CD8-positive, alpha-beta memory T cell (primary cell): ENCODE measurements at regions not wholly inside any gene's neighbourhood (a gene's known extent, or its start where the extent isn't known, plus 50 kb on each side); places are given as distances from the start of the nearest gene placed in this dataset.

Experiments
- CTCF ChIA-PET: fragments of 350-600 bp; sonication (Branson Sonifier 250); formaldehyde crosslinking; loops from one replicate; lab custom pipeline; 2021; ENCODE audit warnings: antibody characterized with exemption; lab: Charles Lee
- POLR2A ChIA-PET: fragments of 350-600 bp; sonication (Branson Sonifier 250); formaldehyde crosslinking; loops from one replicate; lab custom pipeline; 2021; ENCODE audit warnings: antibody characterized with exemption; lab: Charles Lee
- DNase-seq, 5 donors: peaks; one replicate each; pipeline versions ENCODE4 v3.0.0 to v3.0.0-alpha.2; 2020 to 2022; ENCODE audit warnings: mixed read lengths in 1 of 5
- H3K27ac ChIP-seq: one replicate; pipeline ENCODE4 v1.7.0; 2013; ENCODE audit warnings: low read depth, mild to moderate bottlenecking, low read length, moderate library complexity
- H3K27me3 ChIP-seq: 2 replicates; pipeline ENCODE4 v1.7.0; 2013; ENCODE audit warnings: low read length, mild to moderate bottlenecking; ENCODE audit not compliant: insufficient read depth, poor library complexity, severe bottlenecking
- H3K36me3 ChIP-seq: 2 replicates; pipeline ENCODE4 v1.7.0; 2013; ENCODE audit warnings: mild to moderate bottlenecking, low read length, moderate library complexity; ENCODE audit not compliant: insufficient read depth
- H3K4me1 ChIP-seq: 2 replicates; pipeline ENCODE4 v1.7.0; 2013; ENCODE audit warnings: mild to moderate bottlenecking, low read length, moderate library complexity; ENCODE audit not compliant: insufficient read depth
- H3K4me3 ChIP-seq: 2 replicates; pipeline ENCODE4 v1.7.0; 2013; ENCODE audit warnings: mild to moderate bottlenecking, low read length
- H3K9me3 ChIP-seq: 2 replicates; pipeline ENCODE4 v1.7.0; 2013; ENCODE audit warnings: mild to moderate bottlenecking, low read length
- H3K27ac Mint-ChIP-seq, 8 donors: one replicate each; pipeline ENCODE4 v1.8.0; 2020 to 2021; ENCODE audit warnings: mixed read lengths in 8 of 8, mild to moderate bottlenecking in 6 of 8, inconsistent platforms in 3 of 8, moderate library complexity in 3 of 8
- H3K27me3 Mint-ChIP-seq, 2 donors: one replicate each; pipeline ENCODE4 v1.8.0; 2020 to 2021; ENCODE audit warnings: mixed read lengths in 2 of 2, mild to moderate bottlenecking in 1 of 2, moderate library complexity in 1 of 2
- H3K36me3 Mint-ChIP-seq, 3 donors: one replicate each; pipeline ENCODE4 v1.8.0; 2020 to 2021; ENCODE audit warnings: mixed read lengths in 3 of 3, inconsistent platforms in 1 of 3, mild to moderate bottlenecking in 1 of 3
- H3K4me1 Mint-ChIP-seq, 3 donors: one replicate each; pipeline ENCODE4 v1.8.0; 2020 to 2021; ENCODE audit warnings: mixed read lengths in 3 of 3, inconsistent platforms in 1 of 3, mild to moderate bottlenecking in 1 of 3
- H3K4me3 Mint-ChIP-seq, 7 donors: one replicate each; pipeline ENCODE4 v1.8.0; 2020 to 2021; ENCODE audit warnings: mixed read lengths in 7 of 7, mild to moderate bottlenecking in 6 of 7, moderate library complexity in 4 of 7, inconsistent platforms in 2 of 7
- H3K9me3 Mint-ChIP-seq, 5 donors: one replicate each; pipeline ENCODE4 v1.8.0; 2020 to 2022; ENCODE audit warnings: mixed read lengths in 5 of 5, mild to moderate bottlenecking in 3 of 5, moderate library complexity in 2 of 5, inconsistent platforms in 1 of 5

DNA sequence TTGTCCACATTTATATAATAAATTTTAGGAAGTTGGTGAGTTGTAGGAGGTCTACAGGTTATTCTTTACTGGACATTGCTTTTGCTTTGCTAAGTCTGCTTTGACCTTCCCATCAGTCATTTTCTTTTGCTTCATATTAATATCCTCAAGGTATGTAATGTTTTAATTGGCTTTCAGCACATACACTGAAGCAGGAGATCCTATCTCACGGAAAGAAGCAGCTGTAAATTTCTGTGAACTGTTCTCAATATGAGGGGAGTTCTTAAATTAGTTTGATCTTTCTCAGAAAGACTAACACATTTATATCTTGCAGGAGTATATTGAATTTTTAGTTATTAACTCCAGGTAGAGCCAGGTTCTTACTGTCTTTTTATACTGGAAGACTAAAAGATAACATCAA, 856.5 kb downstream of the GATA3 start:
- no peak for DNase-seq
- no peaks in the 10 kb centered on the region for H3K9me3 ChIP-seq
- ChIA-PET POLR2A (no interaction called here), CTCF (no interaction called here)
- Mint-ChIP-seq H3K4me1 (no peaks in the 10 kb centered on the region), H3K9me3 (peaks cover 0 to 2% (median 0%) of the 10 kb centered on the region in 5 donors), H3K27ac (no peak overlapping the region), H3K27me3 (peaks cover 2 to 3% of the 10 kb centered on the region in 2 donors), H3K36me3 (peaks cover 0 to 2% (median 0%) of the 10 kb centered on the region in 3 donors), H3K4me3 (no peak overlapping the region)
- H3K4me3 ChIP-seq: no peak overlapping the region
- H3K36me3 ChIP-seq: no peaks in the 10 kb centered on the region
- H3K4me1 ChIP-seq: no peaks in the 10 kb centered on the region
- H3K27ac ChIP-seq: no peak overlapping the region
- H3K27me3 ChIP-seq: no peaks in the 10 kb centered on the region

DNA sequence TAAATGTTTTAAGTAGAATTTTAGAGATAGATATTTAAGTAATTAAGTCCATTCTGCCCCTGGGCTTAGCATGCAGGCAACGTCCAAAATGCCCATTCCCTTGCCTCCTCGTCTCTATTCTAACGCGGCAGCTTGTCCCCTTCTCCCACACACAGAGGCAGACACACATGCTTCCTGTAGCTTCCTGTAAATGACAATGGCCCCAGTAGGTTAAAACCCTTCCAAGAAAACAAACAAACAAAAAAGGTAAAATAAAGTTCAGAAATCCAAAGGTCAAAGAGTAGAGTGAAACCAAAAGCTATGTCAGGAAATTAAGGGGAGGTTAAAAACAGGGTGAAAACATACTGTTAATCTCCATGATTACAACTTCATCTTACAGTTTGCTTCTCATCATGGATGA, 857.6 kb downstream of the GATA3 start:
- DNase-seq: no peak
- no peaks in the 10 kb centered on the region for H3K27me3 ChIP-seq
- ChIA-PET CTCF (no interaction called here), POLR2A (no interaction called here)
- Mint-ChIP-seq H3K4me1 (no peaks in the 10 kb centered on the region), H3K27ac (peak overlapping the region in 1 of 8 donors; percentile 19), H3K9me3 (no peaks in the 10 kb centered on the region), H3K4me3 (peak overlapping the region in 1 of 7 donors; percentile 10), H3K36me3 (peaks cover 0 to 2% (median 0%) of the 10 kb centered on the region in 3 donors), H3K27me3 (peaks cover 0 to 2% of the 10 kb centered on the region in 2 donors)
- no peak overlapping the region for H3K4me3 ChIP-seq
- H3K27ac ChIP-seq: no peak overlapping the region
- H3K9me3 ChIP-seq: no peaks in the 10 kb centered on the region
- no peaks in the 10 kb centered on the region for H3K4me1 ChIP-seq
- H3K36me3 ChIP-seq: no peaks in the 10 kb centered on the region

DNA sequence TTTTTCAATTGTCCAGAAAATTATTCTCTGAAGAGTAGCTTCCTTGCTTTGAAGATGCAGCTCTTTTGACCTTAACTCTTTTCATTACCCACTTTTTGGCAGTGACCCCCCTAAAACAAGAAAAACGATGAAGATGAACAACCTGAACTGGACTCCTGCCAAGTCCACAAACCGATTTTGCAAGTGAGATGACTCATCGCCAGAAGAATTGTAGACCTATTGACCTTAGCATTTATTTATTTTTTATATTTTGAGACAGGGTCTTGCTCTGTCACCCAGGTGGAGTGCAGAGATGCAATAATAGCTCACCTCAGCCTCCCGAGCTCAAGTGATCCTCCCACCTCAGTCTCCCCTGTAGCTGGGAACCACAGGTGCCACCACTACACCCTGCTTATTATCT, 859.2 kb downstream of the GATA3 start:
- no peaks in the 10 kb centered on the region for H3K4me1 Mint-ChIP-seq
- no peak for DNase-seq
- H3K9me3 Mint-ChIP-seq: no peaks in the 10 kb centered on the region
- H3K27me3 Mint-ChIP-seq: no peaks in the 10 kb centered on the region
- H3K36me3 Mint-ChIP-seq: peaks cover 0 to 2% (median 0%) of the 10 kb centered on the region in 3 donors
- ChIA-PET CTCF (no interaction called here), POLR2A (no interaction called here)
- peak overlapping the region in 1 of 8 donors; percentile 31 for H3K27ac Mint-ChIP-seq
- Histone ChIP-seq H3K9me3 (no peaks in the 10 kb centered on the region), H3K4me1 (no peaks in the 10 kb centered on the region), H3K4me3 (no peak overlapping the region), H3K27ac (no peak overlapping the region), H3K36me3 (no peaks in the 10 kb centered on the region), H3K27me3 (no peaks in the 10 kb centered on the region)
- H3K4me3 Mint-ChIP-seq: no peak overlapping the region

DNA sequence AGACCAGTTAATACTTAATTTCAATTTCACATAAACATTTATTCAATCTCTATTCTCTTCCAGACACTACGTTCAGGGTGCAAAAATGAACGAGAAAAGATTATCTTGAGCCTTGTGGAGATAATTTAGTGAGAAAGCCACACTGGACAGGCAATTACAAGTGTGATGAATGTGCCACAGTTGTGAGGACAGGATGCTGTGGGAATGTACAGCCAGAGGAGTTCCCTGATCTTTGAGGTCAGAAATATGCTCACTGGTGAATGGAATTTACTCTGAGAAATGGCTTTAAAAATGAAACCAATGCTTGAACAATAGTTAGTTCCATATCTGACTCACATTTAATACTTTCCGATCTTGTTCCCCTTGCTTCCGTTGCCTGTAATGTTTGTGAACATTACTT, 864.8 kb downstream of the GATA3 start:
- H3K36me3 ChIP-seq: no peaks in the 10 kb centered on the region
- H3K27me3 ChIP-seq: no peaks in the 10 kb centered on the region
- Mint-ChIP-seq H3K27me3 (no peaks in the 10 kb centered on the region), H3K4me3 (no peak overlapping the region), H3K27ac (no peak overlapping the region), H3K36me3 (no peaks in the 10 kb centered on the region), H3K4me1 (peaks cover 0 to 7% (median 0%) of the 10 kb centered on the region in 3 donors), H3K9me3 (no peaks in the 10 kb centered on the region)
- H3K4me3 ChIP-seq: no peak overlapping the region
- ChIA-PET CTCF (no interaction called here), POLR2A (no interaction called here)
- no peaks in the 10 kb centered on the region for H3K4me1 ChIP-seq
- no peaks in the 10 kb centered on the region for H3K9me3 ChIP-seq
- H3K27ac ChIP-seq: no peak overlapping the region
- DNase-seq: no peak

GRCh38 chr10:8921568-8921967, 867.1 kb downstream of the GATA3 start:
- no peak for DNase-seq
- no peak overlapping the region for H3K27ac ChIP-seq
- no peaks in the 10 kb centered on the region for H3K4me1 ChIP-seq
- H3K4me3 Mint-ChIP-seq: no peak overlapping the region
- H3K27me3 ChIP-seq: no peaks in the 10 kb centered on the region
- peaks cover 0 to 6% (median 0%) of the 10 kb centered on the region in 5 donors for H3K9me3 Mint-ChIP-seq
- peaks cover 0 to 3% (median 0%) of the 10 kb centered on the region in 3 donors for H3K36me3 Mint-ChIP-seq
- peaks cover 0 to 7% (median 0%) of the 10 kb centered on the region in 3 donors for H3K4me1 Mint-ChIP-seq
- no peak overlapping the region for H3K27ac Mint-ChIP-seq
- peaks cover 0 to 6% of the 10 kb centered on the region in 2 donors for H3K27me3 Mint-ChIP-seq
- H3K36me3 ChIP-seq: no peaks in the 10 kb centered on the region
- H3K4me3 ChIP-seq: no peak overlapping the region
- no peaks in the 10 kb centered on the region for H3K9me3 ChIP-seq
- POLR2A ChIA-PET: no interaction called here
- CTCF ChIA-PET: no interaction called here

GRCh38 chr10:8923096-8923495, 868.6 kb downstream of the GATA3 start:
- H3K4me3 ChIP-seq: no peak overlapping the region
- CTCF ChIA-PET: no interaction called here
- peaks cover 0 to 7% (median 0%) of the 10 kb centered on the region in 3 donors for H3K4me1 Mint-ChIP-seq
- DNase-seq: no peak
- no peaks in the 10 kb centered on the region for H3K27me3 ChIP-seq
- H3K36me3 Mint-ChIP-seq: peaks cover 0 to 3% (median 0%) of the 10 kb centered on the region in 3 donors
- no peaks in the 10 kb centered on the region for H3K36me3 ChIP-seq
- POLR2A ChIA-PET: interaction anchor here (0.6 kb wide), 1 partner anchor 23 kb away, joined by 3 read pairs; no protein-coding TSS in a partner anchor
- no peaks in the 10 kb centered on the region for H3K9me3 ChIP-seq
- H3K27ac ChIP-seq: no peak overlapping the region
- H3K4me3 Mint-ChIP-seq: no peak overlapping the region
- H3K27me3 Mint-ChIP-seq: peaks cover 0 to 6% of the 10 kb centered on the region in 2 donors
- peaks cover 0 to 6% (median 0%) of the 10 kb centered on the region in 5 donors for H3K9me3 Mint-ChIP-seq
- no peaks in the 10 kb centered on the region for H3K4me1 ChIP-seq
- no peak overlapping the region for H3K27ac Mint-ChIP-seq

GRCh38 chr10:8927705-8928104, 873.2 kb downstream of the GATA3 start:
- H3K9me3 Mint-ChIP-seq: peaks cover 0 to 6% (median 0%) of the 10 kb centered on the region in 5 donors
- CTCF ChIA-PET: no interaction called here

DNA sequence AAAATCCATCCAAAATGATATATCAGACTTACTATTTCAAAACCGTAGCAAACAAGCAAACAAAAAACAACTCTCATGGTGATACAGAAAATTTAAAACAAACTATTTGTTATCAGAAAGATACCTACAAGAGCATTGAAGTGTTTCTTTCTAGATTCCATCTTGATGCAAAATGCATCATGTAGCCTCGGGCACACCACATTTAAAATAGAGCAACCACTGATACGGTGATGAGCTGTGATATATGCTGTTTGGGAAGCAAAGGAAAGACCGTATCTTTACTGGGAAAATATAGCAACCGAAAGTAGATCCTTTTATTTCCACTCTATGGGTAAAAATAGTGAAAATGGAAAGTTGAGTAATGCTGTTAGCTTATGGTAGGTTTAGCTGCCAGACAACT, 892.0 kb downstream of the GATA3 start:
- Histone ChIP-seq H3K9me3 (no peaks in the 10 kb centered on the region), H3K4me3 (no peak overlapping the region), H3K36me3 (no peaks in the 10 kb centered on the region), H3K27ac (no peak overlapping the region), H3K27me3 (no peaks in the 10 kb centered on the region), H3K4me1 (no peaks in the 10 kb centered on the region)
- peaks cover 0 to 2% (median 0%) of the 10 kb centered on the region in 3 donors for H3K36me3 Mint-ChIP-seq
- H3K27me3 Mint-ChIP-seq: peaks cover 6 to 9% of the 10 kb centered on the region in 2 donors
- peaks cover 0 to 3% (median 0%) of the 10 kb centered on the region in 3 donors for H3K4me1 Mint-ChIP-seq
- H3K27ac Mint-ChIP-seq: no peak overlapping the region
- no peak overlapping the region for H3K4me3 Mint-ChIP-seq
- H3K9me3 Mint-ChIP-seq: peaks cover 0 to 4% (median 0%) of the 10 kb centered on the region in 5 donors
- ChIA-PET POLR2A (no interaction called here), CTCF (no interaction called here)
- DNase-seq: no peak

More at GRCh38 chr10:8927705-8928104, 873.2 kb downstream of the GATA3 start:
- Mint-ChIP-seq H3K27ac (no peak overlapping the region), H3K4me1 (no peaks in the 10 kb centered on the region), H3K27me3 (peaks cover 2 to 6% of the 10 kb centered on the region in 2 donors), H3K36me3 (peaks cover 0 to 3% (median 0%) of the 10 kb centered on the region in 3 donors), H3K4me3 (no peak overlapping the region)
- no peaks in the 10 kb centered on the region for H3K36me3 ChIP-seq
- H3K27me3 ChIP-seq: no peaks in the 10 kb centered on the region
- POLR2A ChIA-PET: no interaction called here
- no peaks in the 10 kb centered on the region for H3K4me1 ChIP-seq
- H3K9me3 ChIP-seq: no peaks in the 10 kb centered on the region
- no peak overlapping the region for H3K4me3 ChIP-seq
- no peak for DNase-seq
- H3K27ac ChIP-seq: no peak overlapping the region
